Liver (tissue), 8 donors: ENCODE measurements at regions not wholly inside any gene's neighbourhood (a gene's known extent, or its start where the extent isn't known, plus 50 kb on each side); places are given as distances from the start of the nearest gene placed in this dataset.

ENCODE experiments used
- DNase-seq: peaks from one replicate; pipeline ENCODE4 v3.0.0-alpha.2; 2017; ENCODE audit warnings: low spot score
- H3K27ac ChIP-seq, 2 donors: one replicate each; pipeline ENCODE4 v1.7.0; 2013; ENCODE audit warnings: inconsistent platforms in 2 of 2, low read length in 2 of 2, control low read depth in 1 of 2, low read depth in 1 of 2, mild to moderate bottlenecking in 1 of 2
- H3K27me3 ChIP-seq, 4 donors: one replicate each; pipeline versions ENCODE4 v1.6.1 to v1.7.0; 2013; ENCODE audit warnings: low read length in 3 of 4, inconsistent platforms in 1 of 4, mild to moderate bottlenecking in 1 of 4, moderate library complexity in 1 of 4; ENCODE audit not compliant: control insufficient read depth in 4 of 4, insufficient read depth in 4 of 4
- H3K36me3 ChIP-seq, 4 donors: one replicate each; pipeline versions ENCODE4 v1.6.1 to v1.7.0; 2013; ENCODE audit warnings: low read length in 3 of 4, mild to moderate bottlenecking in 3 of 4, low read depth in 1 of 4, moderate library complexity in 1 of 4; ENCODE audit not compliant: control insufficient read depth in 4 of 4, insufficient read depth in 3 of 4
- H3K4me1 ChIP-seq, 4 donors: one replicate each; pipeline versions ENCODE4 v1.6.1 to v1.7.0; 2013; ENCODE audit warnings: low read length in 3 of 4, mild to moderate bottlenecking in 3 of 4, moderate library complexity in 1 of 4; ENCODE audit not compliant: control insufficient read depth in 4 of 4, insufficient read depth in 4 of 4
- H3K4me3 ChIP-seq, 3 donors: one replicate each; pipeline versions ENCODE4 v1.6.1 to v1.7.0; 2013; ENCODE audit warnings: low read length in 3 of 3, control low read depth in 1 of 3, low read depth in 1 of 3, mild to moderate bottlenecking in 1 of 3
- H3K9ac ChIP-seq, 2 donors: one replicate each; pipeline ENCODE4 v1.7.0; 2013; ENCODE audit warnings: low read length in 2 of 2, mild to moderate bottlenecking in 2 of 2, moderate library complexity in 2 of 2, control low read depth in 1 of 2, low read depth in 1 of 2
- H3K9me3 ChIP-seq, 4 donors: one replicate each; pipeline versions ENCODE4 v1.6.1 to v1.7.0; 2013; ENCODE audit warnings: low read length in 3 of 4; ENCODE audit not compliant: control insufficient read depth in 4 of 4
- CTCF ChIP-seq: fragments of 150-350 bp; IDR thresholded peaks from 2 replicates; pipeline ENCODE4 v1.5.1; 2017; ENCODE audit warnings: improper control_type of control experiment, low read depth, low read length; ENCODE audit not compliant: missing input control
- EGR1 ChIP-seq, 2 donors: IDR thresholded peaks; 2 replicates each; pipeline ENCODE4 v1.6.1; 2016 to 2018; ENCODE audit warnings: antibody characterized with exemption in 2 of 2, low read depth in 2 of 2
- FOXA1 ChIP-seq: IDR thresholded peaks from 2 replicates; pipeline ENCODE4 v1.6.1; 2016; ENCODE audit warnings: antibody characterized with exemption
- FOXA2 ChIP-seq: IDR thresholded peaks from 2 replicates; pipeline ENCODE4 v1.6.1; 2016; ENCODE audit warnings: antibody characterized with exemption
- GABPA ChIP-seq, 2 donors: IDR thresholded peaks in 1 of 2; conservative IDR thresholded peaks in 1 of 2; 2 replicates each; pipeline ENCODE4 v1.6.1; 2016; ENCODE audit warnings: antibody characterized with exemption in 2 of 2, mild to moderate bottlenecking in 1 of 2, moderate library complexity in 1 of 2
- HNF4G ChIP-seq: IDR thresholded peaks from 2 replicates; pipeline ENCODE4 v1.6.1; 2016; ENCODE audit warnings: antibody characterized with exemption
- JUND ChIP-seq, 2 donors: IDR thresholded peaks; 2 replicates each; pipeline ENCODE4 v1.6.1; 2016; ENCODE audit warnings: antibody characterized with exemption in 2 of 2
- MAX ChIP-seq: IDR thresholded peaks from 2 replicates; pipeline ENCODE4 v1.6.1; 2016; ENCODE audit warnings: antibody characterized with exemption
- NR2F2 ChIP-seq: IDR thresholded peaks from 2 replicates; pipeline ENCODE4 v1.6.1; 2016; ENCODE audit warnings: antibody characterized with exemption
- RAD21 ChIP-seq, 2 donors: IDR thresholded peaks; 2 replicates each; pipeline ENCODE4 v1.6.1; 2016; ENCODE audit warnings: antibody characterized with exemption in 2 of 2, mild to moderate bottlenecking in 2 of 2
- REST ChIP-seq: IDR thresholded peaks from 2 replicates; pipeline ENCODE4 v1.6.1; 2016; ENCODE audit warnings: antibody characterized with exemption, mild to moderate bottlenecking
- RXRA ChIP-seq, 2 donors: IDR thresholded peaks; 2 replicates each; pipeline ENCODE4 v1.6.1; 2017 to 2018; ENCODE audit warnings: antibody characterized with exemption in 2 of 2, mild to moderate bottlenecking in 1 of 2
- SP1 ChIP-seq: IDR thresholded peaks from 2 replicates; pipeline ENCODE4 v1.6.1; 2018; ENCODE audit warnings: antibody characterized with exemption, mild to moderate bottlenecking
- TAF1 ChIP-seq: conservative IDR thresholded peaks from 2 replicates; pipeline ENCODE4 v1.6.1; 2016; ENCODE audit warnings: antibody characterized with exemption, mild to moderate bottlenecking
- WGBS: extraction: QIAGEN DNeasy Blood & Tissue Kit; methylation state at CpG from one replicate; pipeline ENCODE4 v1.1.7; 2013; 5-methylcytosine and 5-hydroxymethylcytosine counted together
- donor health status: healthy.
- donor health status: healthy.
- donor health status: healthy.
- donor health status: healthy.
- donor health status: healthy.

GRCh38 chr13:99041337-99041736, 63.5 kb upstream of the DOCK9 start:
- 90% methylated on average over 1 of the region's 1 CpG for WGBS

GRCh38 chr13:99041788-99042187, 63.9 kb upstream of the DOCK9 start:
- TF ChIP-seq HNF4G: no peak
- TF ChIP-seq JUND (IDR thresholded peaks at IDR 0.05): no peak
- TF ChIP-seq RAD21 (IDR thresholded peaks at IDR 0.05): no peak
- TF ChIP-seq EGR1 (IDR thresholded peaks at IDR 0.05; ENCODE audit: low read depth in 2 of 2): no peak
- no peak for TF ChIP-seq REST
- TF ChIP-seq MAX: no peak
- no peak for TF ChIP-seq RXRA (IDR thresholded peaks at IDR 0.05)
- TF ChIP-seq NR2F2: no peak
- no peak for TF ChIP-seq CTCF
- no peak for TF ChIP-seq FOXA2
- TF ChIP-seq GABPA (IDR thresholded peaks at IDR 0.05 in 1 of 2, conservative IDR thresholded peaks at IDR 0.05 in 1 of 2): no peak
- TF ChIP-seq SP1: no peak
- Histone ChIP-seq H3K27ac (no peak overlapping the region), H3K4me3 (no peak overlapping the region), H3K4me1 (peaks cover 0 to 5% (median 0%) of the 10 kb centered on the region in 4 donors), H3K9ac (no peak overlapping the region), H3K36me3 (no peaks in the 10 kb centered on the region), H3K27me3 (no peaks in the 10 kb centered on the region), H3K9me3 (no peaks in the 10 kb centered on the region)
- WGBS: 93% methylated on average over 5 of the region's 5 CpGs
- DNase-seq: no peak

More at GRCh38 chr13:99041337-99041736, 63.5 kb upstream of the DOCK9 start:
- Histone ChIP-seq H3K36me3 (no peaks in the 10 kb centered on the region), H3K4me3 (no peak overlapping the region), H3K27ac (no peak overlapping the region), H3K4me1 (peaks cover 0 to 1% (median 0%) of the 10 kb centered on the region in 4 donors), H3K27me3 (no peaks in the 10 kb centered on the region), H3K9me3 (no peaks in the 10 kb centered on the region), H3K9ac (no peak overlapping the region)
- no peak for DNase-seq
- TF ChIP-seq FOXA2: no peak
- no peak for TF ChIP-seq FOXA1
- TF ChIP-seq TAF1: no peak
- no peak for TF ChIP-seq SP1
- TF ChIP-seq CTCF: no peak
- TF ChIP-seq HNF4G: no peak
